LHCN-M2 (cell line): ENCODE measurements at regions not wholly inside any gene's neighbourhood (a gene's known extent, or its start where the extent isn't known, plus 50 kb on each side); places are given as distances from the start of the nearest gene placed in this dataset.
A peak's percentile ranks its signal among the peaks of the same experiment; 100 is the strongest.

ENCODE experiments used
- DNase-seq: peaks from one replicate; pipeline ENCODE4 v3.0.0-alpha.2; 2012; ENCODE audit warnings: low read depth

DNA sequence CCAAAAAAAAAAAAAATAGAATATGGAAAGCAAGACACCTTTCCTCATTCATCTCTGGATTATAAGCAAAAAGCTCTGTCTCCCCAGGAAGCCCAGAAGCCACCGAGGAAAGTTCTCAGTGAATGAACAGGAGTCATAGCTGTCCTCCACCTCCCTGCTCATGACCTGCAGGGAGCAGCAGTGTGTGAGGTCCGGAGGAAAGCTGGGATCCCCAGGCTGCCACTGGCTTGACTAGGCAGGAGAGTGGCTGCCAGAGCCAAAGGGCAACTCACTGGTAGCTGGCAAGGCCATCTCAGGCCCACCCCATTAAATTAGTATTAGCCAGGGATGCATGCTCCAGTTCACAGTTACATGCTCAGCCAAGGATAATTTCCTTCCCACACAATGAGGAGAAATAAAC is 191.6 kb upstream of the STT3B start:
- peak; percentile 6 for DNase-seq

GRCh38 chr3:31343075-31343474 is 189.7 kb upstream of the STT3B start:
- peak; percentile 7 for DNase-seq

DNA sequence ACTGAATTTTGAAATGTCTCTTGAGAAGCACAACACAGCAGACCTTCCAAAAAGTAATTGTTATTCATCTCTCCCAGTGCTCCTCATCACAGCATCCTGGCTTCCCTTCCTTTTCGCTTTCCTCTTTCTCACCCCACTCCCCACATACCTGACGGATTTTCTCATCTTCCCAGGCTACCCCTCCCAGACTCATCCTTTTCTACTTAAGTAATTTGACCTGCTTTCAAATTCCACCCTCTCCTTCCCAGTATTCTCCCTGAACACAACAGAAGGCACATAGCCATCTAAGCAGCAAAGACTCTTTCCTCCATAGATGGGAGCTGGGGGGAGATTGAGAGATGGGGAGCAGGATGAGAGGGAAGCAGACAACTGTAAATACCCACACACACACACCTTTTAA is 187.1 kb upstream of the STT3B start:
- no peak for DNase-seq

DNA sequence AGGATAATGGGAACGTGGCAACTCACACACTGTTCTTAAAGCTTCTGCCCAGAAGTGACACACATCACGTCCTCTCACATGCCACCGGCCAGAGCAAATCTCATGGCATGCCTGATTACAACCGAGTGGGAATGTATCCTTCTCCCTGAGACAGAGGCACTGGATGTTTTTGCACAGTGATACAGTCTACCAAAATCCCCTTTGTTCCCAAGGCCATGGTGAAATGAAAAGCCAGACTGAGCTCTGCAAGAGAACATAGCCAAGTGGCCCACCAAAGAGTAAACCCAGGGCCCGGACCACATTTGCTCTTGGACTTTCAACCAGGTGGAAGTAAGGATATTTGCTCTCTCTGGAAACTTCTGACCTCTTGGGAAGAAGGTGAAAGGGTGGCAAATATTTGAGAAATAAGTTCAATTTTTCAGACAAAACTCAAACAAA is 186.2 kb upstream of the STT3B start:
- no peak for DNase-seq

DNA sequence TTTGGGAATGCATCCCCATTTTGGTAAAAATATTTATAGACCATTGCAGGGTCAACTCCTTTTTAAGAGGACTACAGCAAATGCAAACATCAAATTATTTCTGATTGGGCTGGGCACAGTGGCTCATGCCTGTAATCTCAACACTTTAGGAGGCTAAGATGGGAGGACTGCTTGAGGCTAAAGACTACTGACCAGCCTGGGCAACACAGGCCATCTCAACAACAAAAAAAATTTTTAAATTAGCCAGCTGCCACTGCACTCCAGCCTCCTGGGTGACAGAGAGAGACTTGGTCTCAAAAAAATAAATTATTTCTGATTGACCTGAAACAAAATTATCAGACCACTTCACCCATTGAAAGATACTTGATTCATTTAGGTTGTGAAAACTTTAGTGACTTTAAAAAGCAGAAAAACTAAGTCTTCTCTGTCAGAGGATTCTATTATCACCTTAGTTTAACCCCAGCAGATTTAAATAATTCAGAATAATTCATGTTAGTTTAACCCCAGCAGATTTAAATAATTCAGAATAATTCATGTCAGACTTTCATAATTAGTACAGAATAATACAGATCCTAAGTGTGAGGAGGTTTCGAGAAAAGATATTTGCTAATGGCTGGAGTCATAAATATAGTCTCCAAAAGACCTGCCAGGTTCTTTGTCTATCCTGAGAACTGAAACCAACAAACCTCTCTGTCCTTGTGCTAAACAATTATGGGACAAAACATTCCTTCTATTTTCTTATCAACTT is 183.6 kb upstream of the STT3B start:
- DNase-seq: no peak

DNA sequence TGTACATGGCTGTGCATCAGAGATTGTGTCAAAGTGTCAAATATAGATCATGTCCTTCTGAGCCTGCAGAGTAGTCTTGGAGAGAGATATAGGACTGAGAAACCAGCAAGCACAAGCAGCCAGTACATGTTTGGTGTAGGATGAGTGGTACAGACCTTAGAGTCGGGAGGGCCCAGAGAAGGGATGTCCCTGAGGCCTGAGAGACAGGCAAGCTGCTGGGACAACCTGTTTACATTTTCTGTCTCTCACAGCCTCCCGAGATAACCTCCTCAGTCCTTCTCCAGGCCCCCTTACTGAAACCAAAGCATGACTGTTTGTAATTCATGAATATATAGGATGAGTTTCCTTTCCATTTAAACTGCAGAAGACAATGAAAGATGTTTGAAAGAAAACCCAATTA is 182.4 kb upstream of the STT3B start:
- no peak for DNase-seq

GRCh38 chr3:31352331-31352730 is 180.4 kb upstream of the STT3B start:
- no peak for DNase-seq

DNA sequence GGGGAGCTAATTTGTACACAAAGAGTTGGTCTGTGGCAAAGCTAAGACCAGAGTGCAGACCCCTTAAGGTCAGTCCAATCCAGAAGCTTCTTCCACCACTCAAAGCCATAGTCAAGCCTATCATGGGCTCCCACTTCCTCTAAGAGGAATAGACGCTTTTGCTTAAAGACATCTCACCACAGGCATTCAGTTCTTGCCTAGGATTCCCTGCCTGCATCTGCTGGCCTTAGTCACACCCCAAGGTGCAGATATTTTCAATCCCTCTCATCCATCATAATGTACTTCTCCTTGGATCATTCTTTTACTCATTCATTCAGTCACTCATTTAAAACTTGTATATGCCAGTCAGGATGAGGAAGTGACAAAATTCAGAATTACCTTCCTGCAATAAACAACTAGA is 179.6 kb upstream of the STT3B start:
- DNase-seq: no peak

- peak; percentile 41 for DNase-seq
These were observed 178.4 kb upstream of the STT3B start for GRCh38 chr3:31354373-31354772.

- no peak for DNase-seq
These were observed 176.9 kb upstream of the STT3B start for GRCh38 chr3:31355807-31356206.

- DNase-seq: no peak
These were observed 175.8 kb upstream of the STT3B start for GRCh38 chr3:31356941-31357340.

DNA sequence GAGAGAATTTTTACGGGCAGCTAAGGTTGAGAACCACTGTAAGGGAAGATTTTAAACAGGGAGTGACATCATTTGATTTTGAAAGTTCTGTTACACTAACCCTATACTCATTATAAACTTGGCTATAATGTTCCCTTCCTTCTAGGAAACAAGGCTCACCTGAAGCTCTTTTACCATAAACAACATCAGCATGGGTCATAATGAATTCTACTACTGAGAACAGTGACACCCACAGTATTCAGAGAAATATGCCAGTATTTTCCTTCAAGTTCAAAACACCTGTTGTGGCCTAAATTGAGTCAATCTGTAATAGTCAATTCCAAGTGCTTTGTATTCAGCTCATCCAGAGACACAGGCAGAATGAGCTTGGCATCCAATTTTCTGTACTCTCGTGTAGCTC is 175.3 kb upstream of the STT3B start:
- DNase-seq: no peak

DNA sequence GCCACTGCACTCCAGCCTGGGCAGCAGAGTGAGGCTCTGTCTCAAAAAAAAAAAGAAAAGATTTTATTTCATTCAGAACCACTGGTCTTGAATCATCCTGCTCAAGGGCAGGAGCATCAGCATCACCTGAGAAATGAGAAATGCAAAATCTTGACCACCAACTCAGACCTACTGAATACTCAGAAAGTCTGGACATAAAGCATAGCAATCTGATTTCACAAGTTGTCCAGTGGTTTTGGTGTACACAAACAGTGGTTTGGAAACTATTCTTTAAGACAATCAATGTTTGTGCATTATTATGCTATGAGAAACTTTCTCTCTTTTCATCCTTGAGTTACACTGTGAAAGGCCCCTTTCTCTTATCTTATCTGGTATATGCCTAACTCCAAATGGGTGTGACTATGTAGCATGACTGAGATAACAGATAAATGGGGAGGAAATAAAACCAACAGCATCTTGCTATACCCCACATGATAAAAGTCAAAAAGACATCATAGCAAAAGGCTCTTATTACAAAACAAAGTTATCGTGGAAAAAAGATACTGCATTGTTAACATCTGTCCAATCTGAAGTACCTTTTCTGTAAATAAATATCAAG is 174.2 kb upstream of the STT3B start:
- no peak for DNase-seq

GRCh38 chr3:31361371-31362273 is 171.1 kb upstream of the STT3B start:
- peak; percentile 79 for DNase-seq

- DNase-seq: no peak
These were observed 168.5 kb upstream of the STT3B start for GRCh38 chr3:31364188-31364587.

GRCh38 chr3:31364711-31365110 is 168.0 kb upstream of the STT3B start:
- peak; percentile 59 for DNase-seq

DNA sequence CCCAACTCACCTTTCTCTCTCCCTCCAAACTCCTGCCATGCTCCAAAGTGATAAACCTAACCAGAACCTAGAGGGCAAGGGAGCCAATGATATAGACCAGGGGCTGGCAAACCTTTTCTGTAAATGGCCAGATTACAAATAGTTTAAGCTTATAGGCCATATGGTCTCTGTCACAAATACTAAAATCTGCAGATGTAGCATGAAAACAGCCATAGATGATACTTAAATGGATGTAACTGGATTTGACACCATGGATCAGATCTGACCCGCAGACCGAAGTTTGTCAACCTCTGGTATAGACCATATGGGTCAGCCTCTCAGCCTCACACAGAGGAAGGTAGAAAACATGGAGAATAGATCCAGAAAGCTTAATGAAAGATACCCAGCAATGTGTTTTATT is 165.2 kb upstream of the STT3B start:
- DNase-seq: no peak

- no peak for DNase-seq
These were observed 162.9 kb upstream of the STT3B start for GRCh38 chr3:31369637-31370379.

- no peak for DNase-seq
These were observed 162.4 kb upstream of the STT3B start for GRCh38 chr3:31370380-31370666.

- no peak for DNase-seq
These were observed 162.0 kb upstream of the STT3B start for GRCh38 chr3:31370681-31371080.

DNA sequence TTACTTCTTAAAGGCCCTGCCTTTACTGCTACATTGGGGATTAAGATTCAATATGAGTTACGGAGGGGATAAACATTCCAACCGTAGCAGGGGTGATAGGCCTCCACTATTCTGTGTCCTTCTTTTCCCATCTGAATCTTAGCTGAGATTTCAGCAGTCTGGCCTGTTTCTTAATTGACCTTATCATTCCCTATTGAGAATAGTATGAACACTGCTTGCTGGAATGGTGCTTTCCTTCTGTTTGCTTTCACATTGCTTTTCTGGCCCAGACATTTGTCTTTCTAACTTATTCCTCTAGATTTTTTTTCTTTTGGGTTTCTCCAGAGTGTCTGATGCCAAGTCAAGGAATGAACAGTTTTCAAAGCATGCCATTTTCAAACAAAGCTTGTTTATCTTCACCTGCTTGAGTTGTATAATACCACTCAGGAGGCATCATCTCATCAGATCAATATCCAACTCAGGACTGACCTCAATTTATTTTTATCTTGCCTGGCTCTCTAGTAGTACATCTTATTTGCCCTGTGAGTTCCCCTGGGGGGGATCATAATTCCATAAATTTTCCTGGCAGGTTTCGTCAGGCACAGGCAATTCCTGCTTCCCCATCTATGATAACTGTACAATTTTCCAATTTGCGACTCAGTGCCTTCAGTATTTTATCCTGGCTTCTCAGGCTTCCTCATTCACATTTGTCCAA is 161.1 kb upstream of the STT3B start:
- DNase-seq: no peak
